ENCODE measurements at regions not wholly inside any gene's neighbourhood (a gene's known extent, or its start where the extent isn't known, plus 50 kb on each side); places are given as distances from the start of the nearest gene placed in this dataset.
A peak's percentile ranks its signal among the peaks of the same experiment; 100 is the strongest.

DNA sequence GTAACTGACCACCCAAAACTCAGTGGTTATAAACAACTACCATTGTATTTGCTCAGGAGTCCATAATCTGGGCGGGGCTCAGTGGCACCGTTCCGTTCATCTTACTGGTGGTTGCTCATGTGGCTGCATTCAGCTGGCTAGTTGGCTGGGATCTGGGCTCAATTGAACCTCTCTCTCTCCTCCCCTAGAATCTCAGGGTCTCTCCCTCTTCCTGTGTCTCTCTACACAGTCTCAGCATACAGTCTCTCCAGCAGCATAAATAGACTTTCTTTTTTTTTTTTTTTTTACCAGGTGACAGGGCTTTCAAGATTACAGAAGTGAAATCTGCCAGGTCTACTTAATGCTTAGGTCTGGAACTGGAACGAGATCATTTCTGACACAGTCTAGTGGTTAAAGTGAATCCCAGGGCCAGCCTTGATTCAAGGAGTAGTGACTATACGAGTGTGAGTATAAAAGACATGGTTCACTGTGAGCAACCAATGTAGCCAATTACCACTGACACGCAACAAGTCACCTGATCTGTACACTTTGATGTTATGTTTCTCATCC, 193.7 kb upstream of the ESRRG start:
- no peak for DNase-seq (ENCODE audit: low read depth)

DNA sequence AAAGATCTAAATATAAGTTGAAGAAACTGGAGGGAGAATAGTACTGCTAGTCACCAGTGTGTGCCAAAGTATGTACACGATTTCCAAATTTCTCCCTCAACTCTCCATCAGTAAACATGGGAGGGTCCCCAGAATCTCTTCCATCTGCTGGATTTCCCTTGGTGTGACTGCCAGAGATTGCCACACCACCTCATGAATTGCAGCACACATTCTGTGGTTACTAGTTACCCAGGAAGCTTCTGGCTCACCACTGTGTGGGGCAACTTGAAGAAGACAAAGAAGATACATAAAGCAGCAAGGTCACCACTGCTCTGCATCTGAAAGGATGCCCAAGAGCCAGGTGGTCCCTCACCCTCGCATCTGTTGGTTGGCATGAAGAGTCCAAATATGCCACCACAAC, 191.7 kb upstream of the ESRRG start:
- no peak for DNase-seq (ENCODE audit: low read depth)

DNA sequence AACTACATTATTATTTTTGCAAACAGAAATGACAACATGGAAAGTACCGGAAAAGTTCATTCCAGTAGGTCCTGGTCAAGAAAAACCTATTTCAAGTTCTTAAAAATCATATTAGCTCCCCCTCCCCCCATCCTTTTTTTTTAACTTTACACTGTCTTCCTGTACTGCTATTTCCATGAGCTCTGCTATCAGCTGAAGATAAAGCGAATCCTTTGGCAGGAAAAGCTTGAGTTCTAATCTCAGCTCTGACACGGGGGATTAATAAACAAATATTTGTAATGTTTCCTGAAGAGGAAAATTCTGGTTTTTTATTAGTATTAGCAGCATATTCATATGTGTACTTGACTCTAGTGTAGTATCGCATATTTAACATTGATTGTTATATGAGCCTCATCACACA, 190.7 kb upstream of the ESRRG start:
- no peak for DNase-seq (ENCODE audit: low read depth)

DNA sequence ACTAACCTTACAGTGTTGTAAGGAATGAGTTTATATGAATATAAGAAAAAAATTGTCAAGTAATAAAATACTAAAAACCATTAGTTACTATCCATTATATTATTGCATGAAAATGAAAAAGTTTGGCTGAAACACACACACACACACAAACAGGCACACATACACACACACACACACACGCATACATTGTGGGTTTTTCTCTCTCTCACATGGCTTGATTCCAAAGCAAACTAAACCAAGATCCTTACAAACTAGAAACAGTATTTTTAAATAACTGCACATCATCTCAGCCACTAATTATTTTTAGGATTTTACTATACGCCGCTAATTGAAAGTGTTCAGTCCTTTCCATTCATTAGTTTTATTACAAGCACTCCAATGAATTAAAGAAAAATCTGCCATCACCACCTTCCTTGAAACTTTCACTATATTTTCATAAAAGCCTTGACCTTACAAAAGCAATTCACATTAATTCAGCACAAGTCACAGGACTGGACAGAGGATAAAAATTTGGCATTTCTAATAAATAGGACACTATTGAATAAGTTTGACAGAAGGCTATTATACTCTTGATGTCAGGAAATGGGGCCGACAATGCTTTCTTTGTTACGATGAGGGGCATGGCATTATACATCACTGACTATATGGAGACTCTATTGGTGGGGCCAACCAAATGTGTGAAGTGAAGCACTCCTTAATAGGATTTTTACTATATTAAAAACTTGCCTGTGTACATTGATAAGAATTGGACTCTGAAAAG, 187.0 kb upstream of the ESRRG start:
- DNase-seq (ENCODE audit: low read depth), result no peak

DNA sequence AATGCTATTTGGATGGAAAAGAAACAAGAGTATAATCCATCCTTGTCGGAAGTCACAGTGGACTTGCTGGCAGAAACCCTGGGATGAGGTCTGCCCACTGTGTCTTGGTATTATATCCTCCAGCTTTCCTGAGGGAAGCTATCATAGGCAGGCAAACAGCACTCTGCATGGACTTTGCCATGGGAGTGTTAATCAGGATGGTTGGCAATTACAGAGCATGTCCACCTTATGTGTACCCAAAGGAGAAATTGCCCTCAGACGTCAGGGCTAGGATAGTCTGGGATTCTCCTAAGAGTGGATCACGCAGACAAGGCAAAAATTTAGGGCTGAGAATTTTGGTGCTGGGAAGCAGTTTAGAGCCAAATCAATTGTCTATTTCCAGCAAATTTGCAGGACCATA, 184.9 kb upstream of the ESRRG start:
- DNase-seq (ENCODE audit: low read depth), result no peak

DNA sequence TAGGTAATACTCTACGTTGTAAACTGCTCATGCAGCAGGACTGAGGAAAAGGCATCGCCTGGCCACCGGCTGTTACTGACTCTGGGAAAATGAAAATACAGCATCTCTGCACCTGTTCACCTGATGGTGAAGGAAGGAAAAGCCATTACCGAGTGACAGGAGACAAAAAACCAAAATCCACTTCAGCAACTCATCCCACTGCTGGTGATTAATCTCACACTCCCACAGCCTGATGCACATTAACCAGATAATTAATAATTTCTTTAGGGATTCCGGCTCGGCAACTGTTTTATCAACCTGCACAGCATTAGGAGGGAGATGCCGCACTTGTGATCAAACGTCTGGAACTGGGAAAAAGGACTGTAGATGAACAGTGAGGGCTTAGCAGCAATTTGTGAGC, 183.9 kb upstream of the ESRRG start:
- DNase-seq (ENCODE audit: low read depth), result no peak

DNA sequence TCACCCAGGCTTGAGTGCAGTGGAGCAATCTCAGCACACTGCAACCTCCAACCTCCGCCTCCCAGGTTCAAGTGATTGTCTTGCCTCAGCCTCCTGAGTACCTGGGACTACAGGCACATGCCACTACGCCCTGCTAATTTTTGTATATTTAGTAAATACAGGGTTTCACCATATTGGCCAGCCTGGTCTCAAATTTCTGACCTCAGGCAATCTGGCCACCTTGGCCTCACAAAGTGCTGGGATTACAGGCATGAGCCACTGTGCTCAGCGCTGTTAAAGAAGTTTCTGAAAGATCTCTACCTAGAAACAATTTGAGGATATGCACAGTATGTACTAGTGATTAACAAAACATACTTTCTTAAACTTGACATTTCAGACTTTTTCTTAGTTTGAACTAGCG, 182.6 kb upstream of the ESRRG start:
- DNase-seq (ENCODE audit: low read depth), result no peak

DNA sequence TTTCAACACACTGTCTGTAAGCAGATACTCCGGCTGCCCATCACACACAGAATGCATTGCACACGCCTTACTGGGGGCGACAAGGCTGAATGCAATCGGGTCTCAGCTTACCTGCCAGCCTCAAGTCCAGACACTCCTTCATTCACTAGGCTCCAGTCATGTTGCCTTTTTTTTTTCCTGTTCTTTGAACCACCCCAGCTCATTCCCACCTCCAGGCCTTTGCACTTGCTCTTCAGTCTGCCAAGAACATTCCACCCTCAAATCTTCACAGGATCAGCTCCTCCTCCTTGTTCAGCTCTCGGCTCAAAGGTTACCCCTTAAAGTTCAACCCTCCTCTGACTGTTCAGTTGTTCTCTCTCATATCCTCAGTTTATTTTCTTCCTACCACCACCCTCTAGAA, 181.9 kb upstream of the ESRRG start:
- no peak for DNase-seq (ENCODE audit: low read depth)

DNA sequence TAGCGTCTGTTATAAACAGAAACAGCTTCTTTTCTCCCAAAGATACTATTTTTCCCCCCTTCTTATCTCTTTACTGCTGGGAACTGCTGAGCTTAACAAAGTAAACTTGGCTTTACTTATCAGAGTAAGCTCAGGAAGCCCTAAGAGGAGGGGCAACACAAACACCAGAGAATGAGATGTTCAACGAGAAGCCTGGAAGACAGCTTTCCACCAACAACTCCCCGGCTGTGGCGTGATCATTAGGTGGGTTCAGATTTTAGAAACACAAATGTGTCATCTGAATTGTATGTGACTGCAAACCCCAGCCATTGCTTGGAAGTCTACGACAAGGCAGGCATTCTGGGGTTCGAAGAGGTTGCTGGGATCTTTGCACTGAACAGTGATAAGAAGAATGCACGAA, 181.2 kb upstream of the ESRRG start:
- DNase-seq (ENCODE audit: low read depth), result no peak

DNA sequence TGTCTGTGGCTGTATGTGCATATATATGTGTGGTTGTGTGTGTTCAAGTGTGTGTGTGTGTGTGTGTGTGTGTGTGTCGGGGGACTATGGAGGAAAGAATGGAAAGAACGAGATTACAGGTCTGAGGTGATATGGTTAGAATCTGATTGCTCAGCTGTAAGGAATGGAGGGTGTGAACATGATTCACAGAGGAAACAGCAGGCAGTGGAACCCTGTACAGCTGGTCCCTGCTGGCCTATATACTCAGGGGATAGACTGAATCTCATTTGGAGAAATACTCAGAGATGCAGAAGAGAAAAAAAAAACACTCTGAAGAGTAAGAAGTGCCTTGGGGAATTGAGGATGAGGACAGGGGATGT, 180.1 kb upstream of the ESRRG start:
- DNase-seq (ENCODE audit: low read depth), result peak; percentile 7

DNA sequence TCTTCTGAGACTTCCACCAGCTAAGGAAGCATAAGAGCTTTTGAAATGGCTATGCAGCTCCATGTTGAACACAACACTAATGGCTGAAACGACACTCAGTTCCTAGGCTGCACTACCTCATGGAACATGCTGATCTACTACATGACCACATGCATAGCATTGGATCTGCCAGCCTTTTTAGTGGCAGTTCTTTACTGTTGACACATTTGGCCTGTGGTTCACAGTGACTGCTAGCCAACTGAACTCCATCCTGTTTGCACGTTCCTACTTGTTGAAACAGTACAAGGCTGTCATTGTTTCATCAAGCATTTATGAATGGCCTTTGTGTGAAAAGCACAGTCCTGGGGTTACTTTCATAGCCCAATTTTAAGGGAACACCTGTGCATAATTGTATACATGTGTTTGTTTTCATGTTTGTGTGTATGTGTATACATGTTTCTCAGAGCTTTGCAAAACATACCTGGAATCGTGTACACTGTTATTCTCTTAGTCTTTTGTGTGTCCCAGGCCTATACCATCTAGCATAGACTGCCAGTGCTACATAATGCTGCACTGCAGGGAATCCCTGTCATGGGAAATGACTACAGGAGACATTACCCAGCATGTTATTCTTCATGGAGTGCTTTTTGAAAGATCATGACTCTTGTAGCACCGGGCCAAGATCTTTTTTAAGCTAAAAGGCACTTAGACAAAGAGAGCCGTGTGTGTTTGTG, 179.6 kb upstream of the ESRRG start:
- no peak for DNase-seq (ENCODE audit: low read depth)

DNA sequence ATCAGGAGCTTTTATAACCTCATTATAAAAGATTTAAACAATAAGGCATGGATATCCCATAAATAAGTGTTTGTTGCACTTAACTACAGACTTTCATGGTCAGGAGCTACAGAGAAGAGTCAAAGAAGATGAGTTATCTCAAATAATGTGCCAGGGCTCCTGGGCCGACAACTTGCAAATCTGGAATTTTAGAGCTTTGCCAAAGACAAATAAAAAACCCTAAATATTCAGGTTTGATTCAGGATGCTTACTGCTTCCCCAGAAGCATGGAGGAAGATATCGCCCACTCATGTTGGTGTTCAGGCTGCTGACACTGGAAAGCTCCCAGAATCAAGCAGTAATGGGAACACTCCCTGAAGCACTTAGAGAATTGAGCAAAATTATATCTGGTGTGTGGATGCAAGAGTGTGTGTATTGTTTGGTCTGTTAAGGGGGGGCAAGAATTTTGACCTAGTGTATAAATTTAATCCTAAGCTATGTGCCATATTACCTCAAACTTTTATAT, 176.9 kb upstream of the ESRRG start:
- no peak for DNase-seq (ENCODE audit: low read depth)

DNA sequence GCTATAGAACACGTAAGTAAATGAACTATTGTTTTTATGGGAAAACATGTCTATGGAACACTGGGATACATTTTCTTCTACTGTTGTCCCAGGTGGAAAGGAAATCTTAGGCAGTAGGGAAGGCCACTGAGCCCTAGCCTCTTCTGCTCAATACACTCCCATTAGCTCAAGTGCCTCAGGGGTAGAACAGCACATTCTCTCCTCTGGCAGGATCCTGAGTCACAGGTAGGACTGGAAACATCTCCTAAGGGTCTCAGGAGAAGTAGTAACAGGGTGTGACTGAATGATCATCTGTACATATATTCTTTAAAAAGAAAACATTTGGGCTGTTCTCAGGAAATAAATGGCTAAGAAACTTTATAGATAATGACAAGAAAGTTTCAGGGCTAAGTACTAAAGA, 175.6 kb upstream of the ESRRG start:
- DNase-seq (ENCODE audit: low read depth), result no peak

DNA sequence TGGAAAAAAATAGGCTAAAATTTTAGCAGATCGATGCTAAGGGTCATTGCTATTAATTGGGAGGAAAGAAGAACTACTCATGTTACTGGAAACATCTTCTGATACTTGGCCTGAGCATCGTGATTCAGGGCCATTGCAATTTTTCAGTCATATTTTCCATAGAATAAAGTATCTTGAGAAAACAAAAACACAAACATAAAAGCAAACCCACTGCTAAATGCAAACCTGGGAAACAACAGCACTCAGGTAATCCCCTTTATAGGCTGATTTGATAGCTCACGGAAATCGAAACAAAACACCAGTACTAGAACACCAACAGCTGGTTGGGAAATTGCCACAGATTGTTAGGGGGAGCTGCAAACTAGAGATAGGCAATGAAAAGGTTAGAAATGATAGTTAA, 172.9 kb upstream of the ESRRG start:
- no peak for DNase-seq (ENCODE audit: low read depth)

DNA sequence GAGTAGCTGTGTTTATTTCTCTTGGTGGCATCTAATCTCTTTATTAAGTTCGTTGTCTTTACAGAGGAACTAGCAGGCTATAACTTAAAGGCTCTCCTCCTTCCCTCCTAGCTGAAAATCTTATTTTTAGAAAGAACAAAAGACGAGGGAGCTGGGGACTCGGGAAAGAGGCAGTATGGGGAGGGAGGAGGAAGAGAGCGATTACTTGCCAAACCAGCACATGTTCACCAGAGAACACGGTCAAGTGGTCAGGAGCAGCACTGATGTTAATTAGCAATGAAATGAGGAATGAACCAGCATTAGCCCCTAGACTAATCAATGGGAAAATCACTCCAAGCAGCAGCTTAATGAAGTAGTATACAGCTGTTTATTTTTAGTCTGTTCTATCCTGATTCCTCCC, 171.3 kb upstream of the ESRRG start:
- no peak for DNase-seq (ENCODE audit: low read depth)

DNA sequence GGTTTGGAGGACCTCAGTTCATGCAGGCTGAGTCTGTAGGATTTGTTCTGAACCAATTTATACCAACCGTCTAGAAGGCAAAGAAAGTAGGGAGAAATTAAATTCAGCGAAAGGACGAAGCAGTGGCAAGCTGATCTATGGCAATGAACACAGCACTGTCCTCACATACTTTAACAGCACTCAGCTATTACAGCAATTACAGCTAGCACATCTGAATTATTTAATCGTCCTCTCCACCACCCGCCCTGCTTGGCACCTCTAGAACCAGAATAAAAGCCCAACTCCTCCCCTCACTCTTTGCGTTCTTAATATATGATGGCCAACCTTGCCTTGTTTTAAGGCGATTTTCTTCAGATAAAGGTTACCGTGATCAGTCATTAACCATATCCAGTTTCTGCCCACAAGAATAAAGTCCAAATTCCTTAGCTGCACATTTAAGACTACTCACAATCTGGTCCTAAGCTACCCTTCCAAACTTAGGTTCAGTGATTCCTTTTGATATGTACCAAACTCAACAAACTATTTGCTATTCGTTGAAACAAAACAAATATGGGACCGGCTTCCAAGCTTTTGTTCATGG, 169.4 kb upstream of the ESRRG start:
- no peak for DNase-seq (ENCODE audit: low read depth)

DNA sequence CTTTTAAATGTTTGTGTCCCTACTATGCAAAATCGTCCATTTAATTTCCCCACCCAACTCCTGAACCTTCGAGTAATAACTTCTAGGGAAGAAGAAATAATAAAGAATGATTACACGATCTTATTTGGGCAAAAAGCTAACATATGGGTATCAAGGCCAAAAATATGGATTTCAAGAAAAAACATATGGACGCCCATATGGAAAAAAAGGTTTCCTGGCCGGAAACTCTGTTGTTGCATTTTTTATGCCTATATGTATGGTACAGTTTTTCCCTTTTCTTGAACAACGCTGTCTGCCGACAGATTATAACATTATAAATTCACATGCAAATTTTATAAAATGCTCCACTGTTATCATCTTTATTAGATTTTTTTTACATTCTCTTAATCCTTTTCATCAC, 167.6 kb upstream of the ESRRG start:
- no peak for DNase-seq (ENCODE audit: low read depth)

DNA sequence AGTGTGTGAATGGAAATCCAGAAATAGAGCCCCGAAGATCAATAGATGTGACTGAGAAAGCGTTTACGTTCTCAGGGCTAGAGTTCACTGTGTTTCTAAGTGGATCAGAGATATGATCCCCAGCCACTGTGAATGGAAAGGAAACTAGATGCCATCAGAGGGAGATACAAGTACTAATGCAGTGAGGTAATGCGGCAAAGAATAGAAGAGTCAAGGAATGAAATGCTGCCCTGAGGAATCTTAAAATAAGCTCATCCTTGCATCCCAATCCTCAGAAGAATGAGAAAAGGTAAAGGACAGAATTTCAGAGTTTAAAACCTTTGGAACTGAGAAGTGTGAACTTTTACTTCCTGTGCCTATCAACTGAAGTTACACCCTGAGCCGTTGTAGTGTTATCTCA, 165.5 kb upstream of the ESRRG start:
- DNase-seq (ENCODE audit: low read depth), result no peak

DNA sequence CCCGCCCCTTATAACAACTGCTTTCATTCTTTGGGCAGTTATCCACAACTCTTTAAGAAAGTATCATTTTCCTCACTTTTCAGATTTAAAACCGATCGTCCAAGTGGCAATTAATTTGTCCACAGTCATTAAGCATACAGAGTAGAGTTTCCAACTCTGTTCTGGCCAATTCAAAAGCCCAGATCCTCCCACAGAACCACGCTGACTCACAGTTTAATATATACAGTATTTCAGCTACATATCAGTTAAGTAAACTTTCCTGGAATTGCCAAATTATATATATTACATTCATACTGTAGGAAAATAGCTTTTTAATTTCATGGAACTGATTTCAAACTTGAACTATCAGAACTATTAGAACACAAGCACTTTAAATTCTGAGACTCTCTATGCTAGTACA, 163.8 kb upstream of the ESRRG start:
- no peak for DNase-seq (ENCODE audit: low read depth)

DNA sequence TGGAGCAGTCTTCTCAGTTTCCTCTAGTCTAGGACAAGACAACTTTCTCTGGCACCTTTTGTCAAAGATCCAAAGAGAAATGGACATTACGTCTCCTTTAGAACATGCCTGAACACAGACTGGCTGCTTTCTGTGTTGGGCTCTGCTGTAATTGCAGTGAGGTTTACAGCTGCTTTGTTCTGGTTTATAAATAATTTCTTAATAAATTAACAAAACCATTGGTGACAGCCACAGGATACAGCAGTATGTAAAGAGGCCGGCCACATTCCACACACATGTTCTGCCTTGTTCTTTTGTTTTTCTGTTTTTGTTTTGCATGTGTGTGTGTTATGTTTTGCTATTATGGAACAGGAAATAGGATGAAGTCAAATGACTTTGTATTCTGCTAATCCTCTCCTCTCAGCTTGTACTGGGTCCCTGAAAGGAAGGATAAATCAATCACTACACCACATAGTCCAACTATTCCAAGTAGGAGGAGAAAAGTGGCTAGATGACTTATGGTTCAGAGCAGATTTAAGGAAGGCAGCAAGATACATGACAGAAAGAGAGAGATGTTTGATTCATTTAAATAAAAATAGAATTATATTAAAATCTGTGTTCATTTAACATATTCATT, 161.5 kb upstream of the ESRRG start:
- DNase-seq (ENCODE audit: low read depth), result no peak

DNA sequence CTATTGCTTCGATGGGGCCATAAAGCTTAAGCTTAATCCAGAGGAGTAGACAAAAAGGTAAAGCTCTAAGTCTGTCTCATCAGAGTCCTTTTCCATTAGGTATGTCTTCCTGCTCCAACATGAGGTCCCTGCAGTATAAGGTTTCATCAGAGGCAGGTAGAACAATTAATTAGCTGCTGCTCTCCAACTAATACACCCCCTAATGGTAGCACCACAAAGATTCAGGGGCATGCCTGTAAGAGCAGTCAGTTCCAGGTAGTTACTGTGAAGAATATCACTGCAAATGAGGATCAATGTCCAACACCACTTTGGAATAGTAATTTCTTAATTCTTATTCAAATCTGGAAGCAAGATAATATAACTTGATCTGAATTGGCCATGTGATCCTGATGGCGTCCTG, 160.3 kb upstream of the ESRRG start:
- DNase-seq (ENCODE audit: low read depth), result no peak

DNA sequence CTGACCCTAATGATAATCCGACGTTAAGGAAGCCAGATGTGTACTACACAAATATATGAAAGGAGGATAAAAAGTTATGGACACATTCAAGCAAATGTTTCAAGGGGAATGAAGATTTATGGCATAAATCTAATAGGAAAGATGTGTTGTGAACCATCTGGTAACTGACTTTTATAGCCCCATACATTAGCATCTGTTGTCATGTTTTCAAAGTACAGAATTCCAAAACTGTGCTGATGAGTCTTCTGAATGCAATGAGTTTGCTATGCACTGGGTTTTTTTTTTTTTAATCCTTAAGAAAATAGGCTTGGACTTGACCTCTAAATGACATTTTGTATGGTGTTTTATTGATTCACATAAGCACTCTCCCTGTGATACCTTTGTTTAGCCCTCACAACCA, 158.5 kb upstream of the ESRRG start:
- no peak for DNase-seq (ENCODE audit: low read depth)

DNA sequence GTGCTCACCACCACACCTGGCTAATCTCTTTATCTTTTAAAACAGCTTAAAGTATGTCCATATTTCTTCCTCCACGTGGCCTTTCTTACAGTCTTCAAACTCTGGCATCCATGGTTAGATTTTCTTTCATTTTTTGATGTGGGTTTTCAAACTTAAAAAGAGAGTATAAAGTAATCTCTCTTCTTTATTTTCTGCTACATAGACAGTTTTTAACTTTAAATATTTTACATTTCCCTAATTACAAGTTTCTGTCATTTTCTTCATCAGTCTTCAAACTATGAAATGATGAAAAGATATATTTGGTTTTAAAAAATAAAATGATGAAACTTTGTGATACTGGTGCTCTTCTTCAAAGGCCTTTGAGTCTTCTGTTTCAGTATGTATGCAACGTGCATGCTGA, 143.5 kb upstream of the ESRRG start:
- DNase-seq (ENCODE audit: low read depth), result no peak
